ENCODE measurements at regions not wholly inside any gene's neighbourhood (a gene's known extent, or its start where the extent isn't known, plus 50 kb on each side); places are given as distances from the start of the nearest gene placed in this dataset.

GRCh38 chr2:128474036-128474955 is 155.6 kb upstream of the HS6ST1 start:
- TF ChIP-seq POLR2AphosphoS5 (IDR thresholded peaks at IDR 0.05; ENCODE audit: low read depth, low read length) (no peak), POLR2A (IDR thresholded peaks at IDR 0.05; ENCODE audit: low read depth, low read length) (no peak), TAF1 (IDR thresholded peaks at IDR 0.05; ENCODE audit: low read depth, low read length) (no peak), SPI1 (IDR thresholded peaks at IDR 0.05; ENCODE audit: low read depth, low read length) (no peak), PAX5 (IDR thresholded peaks at IDR 0.05; ENCODE audit: insufficient read depth, low read length, severe bottlenecking) (no peak)
